Liver (tissue), 3 donors: ENCODE measurements at regions not wholly inside any gene's neighbourhood (a gene's known extent, or its start where the extent isn't known, plus 50 kb on each side); places are given as distances from the start of the nearest gene placed in this dataset.

Experiments
- ATF3 ChIP-seq: IDR thresholded peaks from 2 replicates; pipeline ENCODE4 v1.6.1; 2016; ENCODE audit warnings: antibody characterized with exemption
- CTCF ChIP-seq: fragments of 150-350 bp; IDR thresholded peaks from 2 replicates; pipeline ENCODE4 v1.5.1; 2017; ENCODE audit warnings: improper control_type of control experiment, low read depth, low read length; ENCODE audit not compliant: missing input control
- EGR1 ChIP-seq, 2 donors: IDR thresholded peaks; 2 replicates each; pipeline ENCODE4 v1.6.1; 2016 to 2018; ENCODE audit warnings: antibody characterized with exemption in 2 of 2, low read depth in 2 of 2
- MAX ChIP-seq: IDR thresholded peaks from 2 replicates; pipeline ENCODE4 v1.6.1; 2016; ENCODE audit warnings: antibody characterized with exemption
- RAD21 ChIP-seq, 2 donors: IDR thresholded peaks; 2 replicates each; pipeline ENCODE4 v1.6.1; 2016; ENCODE audit warnings: antibody characterized with exemption in 2 of 2, mild to moderate bottlenecking in 2 of 2
- REST ChIP-seq: IDR thresholded peaks from 2 replicates; pipeline ENCODE4 v1.6.1; 2016; ENCODE audit warnings: antibody characterized with exemption, mild to moderate bottlenecking
- SP1 ChIP-seq: IDR thresholded peaks from 2 replicates; pipeline ENCODE4 v1.6.1; 2018; ENCODE audit warnings: antibody characterized with exemption, mild to moderate bottlenecking
- TAF1 ChIP-seq: conservative IDR thresholded peaks from 2 replicates; pipeline ENCODE4 v1.6.1; 2016; ENCODE audit warnings: antibody characterized with exemption, mild to moderate bottlenecking
- YY1 ChIP-seq: IDR thresholded peaks from 2 replicates; pipeline ENCODE4 v1.6.1; 2016; ENCODE audit warnings: antibody characterized with exemption, mild to moderate bottlenecking
- ZBTB33 ChIP-seq: IDR thresholded peaks from 2 replicates; pipeline ENCODE4 v1.6.1; 2016; ENCODE audit warnings: antibody characterized with exemption
- donor health status: healthy.
- donor health status: healthy.

GRCh38 chr10:63836666-63837442 is 315.7 kb downstream of the REEP3 start:
- TF ChIP-seq CTCF (no peak), SP1 (no peak), REST (no peak), MAX (no peak), YY1 (no peak), ATF3 (no peak), RAD21 (IDR thresholded peaks at IDR 0.05) (no peak), ZBTB33 (no peak), TAF1 (no peak), EGR1 (IDR thresholded peaks at IDR 0.05; ENCODE audit: low read depth in 2 of 2) (no peak)
